Ecto neural progenitor cell (in vitro differentiated cells): ENCODE measurements at regions not wholly inside any gene's neighbourhood (a gene's known extent, or its start where the extent isn't known, plus 50 kb on each side); places are given as distances from the start of the nearest gene placed in this dataset.

Experiments used
- DNase-seq: peaks from one replicate; pipeline ENCODE4 v3.0.0-alpha.2; 2018; ENCODE audit warnings: low spot score

GRCh38 chr18:71754246-71754645, 789.9 kb downstream of the CBLN2 start:
- no peak for DNase-seq

DNA sequence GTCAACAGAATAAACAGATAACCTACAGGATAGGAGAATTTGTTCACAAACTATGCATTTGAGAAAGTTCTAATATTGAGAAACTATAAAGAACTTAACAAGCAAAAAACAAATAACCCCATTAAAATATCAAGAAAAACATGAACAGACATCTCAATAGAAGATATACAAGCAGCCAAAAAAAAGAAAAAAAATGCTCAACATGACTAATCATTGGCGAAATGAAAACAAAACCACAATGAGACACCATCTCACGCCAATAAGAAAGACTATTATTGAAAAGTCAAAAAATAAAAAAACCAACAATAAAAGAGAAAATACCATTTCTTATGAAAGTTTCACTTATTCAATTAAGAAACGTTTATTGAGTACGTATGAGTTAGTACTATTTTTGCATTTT, 800.5 kb downstream of the CBLN2 start:
- no peak for DNase-seq

DNA sequence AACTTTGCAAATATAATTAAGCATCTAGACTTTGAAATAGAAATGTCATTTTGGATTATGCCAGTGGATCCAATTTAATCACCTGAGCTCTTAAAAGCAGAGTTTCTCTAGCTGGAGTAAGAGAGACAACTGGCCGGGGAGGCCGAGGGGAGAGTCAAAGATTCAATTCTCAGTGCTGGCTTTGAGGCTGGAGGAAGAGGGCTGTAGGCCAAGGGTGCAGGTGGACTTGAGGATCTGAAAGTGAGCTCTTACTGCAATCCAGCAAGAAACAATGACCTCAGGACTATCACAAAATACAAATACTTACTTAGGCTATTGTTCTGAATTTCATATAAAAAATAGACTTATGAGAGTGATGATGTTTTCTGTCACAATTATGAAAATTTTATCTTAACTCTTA, 814.5 kb downstream of the CBLN2 start:
- DNase-seq = no peak

DNA sequence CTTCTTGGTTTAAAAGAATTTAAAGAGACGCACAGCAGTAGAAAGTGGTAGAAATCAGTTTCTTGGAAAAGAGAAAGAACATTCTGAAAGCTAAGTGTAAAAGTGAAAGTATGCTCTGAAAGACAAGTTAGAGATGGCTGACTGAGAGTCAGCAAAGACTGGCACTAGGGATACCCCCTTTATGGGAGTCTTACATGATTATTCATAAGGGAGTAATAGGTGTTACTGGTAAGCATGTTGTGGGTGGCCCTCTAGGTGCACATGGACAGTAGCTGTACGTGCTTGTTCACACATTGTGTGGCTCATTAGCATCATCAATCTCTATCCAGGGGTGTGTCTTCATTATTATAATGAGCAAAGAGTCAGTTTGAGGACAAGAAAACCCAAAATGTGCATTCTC, 816.2 kb downstream of the CBLN2 start:
- DNase-seq = no peak

DNA sequence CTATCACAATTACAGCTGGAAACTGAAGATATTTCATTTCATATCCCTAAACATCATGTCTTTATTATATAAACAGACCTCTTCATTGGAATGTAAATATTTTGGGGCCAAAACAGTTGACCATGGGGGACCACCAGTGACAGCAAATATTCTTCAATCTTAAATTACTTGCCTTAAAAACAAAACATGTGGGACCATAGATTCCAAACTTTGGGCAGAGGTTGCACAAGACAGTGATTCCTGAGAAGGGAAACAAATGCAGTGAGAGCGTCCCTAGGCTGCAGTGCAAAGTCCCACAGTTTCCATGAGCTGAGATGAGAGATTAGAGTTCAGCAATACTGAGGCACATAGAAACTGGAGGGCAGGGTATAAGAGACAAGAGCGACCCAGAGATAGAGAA, 818.9 kb downstream of the CBLN2 start:
- no peak for DNase-seq

GRCh38 chr18:71707985-71708500, 836.1 kb downstream of the CBLN2 start:
- DNase-seq = no peak

DNA sequence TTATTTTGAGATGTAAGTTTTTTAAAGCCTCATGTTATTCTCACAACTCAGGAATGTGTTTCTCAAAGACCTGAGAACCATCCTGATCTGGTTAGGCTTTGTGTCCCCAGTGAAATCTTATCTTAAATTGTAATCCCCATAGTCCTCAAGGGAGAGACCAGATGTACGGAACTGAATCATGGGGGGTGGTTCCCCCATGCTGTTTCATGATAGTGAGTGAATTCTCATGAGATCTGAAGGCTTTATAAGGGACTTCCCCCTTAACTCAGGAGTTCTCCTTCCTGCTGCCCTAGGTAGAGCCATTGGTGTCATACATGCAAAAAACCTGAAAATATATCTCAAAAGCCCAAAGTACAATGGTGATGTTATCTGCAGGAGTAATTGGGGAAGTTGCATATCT, 836.7 kb downstream of the CBLN2 start:
- DNase-seq = no peak

DNA sequence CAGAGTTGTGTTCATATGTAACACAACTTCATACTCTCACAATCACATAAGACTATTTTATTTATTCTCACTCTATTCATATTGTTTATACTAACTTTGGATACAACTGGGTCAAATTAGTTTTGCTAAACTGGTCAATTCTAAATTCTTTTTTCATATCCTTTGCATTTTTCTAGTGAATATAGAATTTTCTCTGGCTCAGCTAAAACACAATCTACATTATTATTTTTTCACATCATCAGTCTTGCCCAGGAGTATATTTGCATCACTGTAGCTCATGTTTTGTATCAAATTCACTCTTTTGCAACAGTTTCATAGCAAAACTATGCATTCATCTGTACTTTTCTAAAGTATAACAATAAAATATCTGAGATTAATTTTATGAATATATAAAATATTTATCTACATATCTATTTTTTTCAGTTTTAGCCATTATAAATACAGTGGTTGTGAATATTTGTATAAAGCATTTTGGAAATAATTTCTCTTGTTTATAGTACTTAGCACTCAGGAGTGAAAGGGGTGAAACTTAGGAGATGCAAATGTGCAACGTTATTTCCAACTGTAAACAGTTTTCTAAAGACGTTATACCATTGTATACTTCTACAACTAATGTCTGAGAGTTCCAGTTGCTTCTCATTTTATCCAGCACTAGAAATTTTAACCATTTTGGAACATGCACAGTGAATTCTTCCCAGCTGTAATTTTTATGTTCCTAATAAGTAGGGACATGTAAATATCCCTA, 854.6 kb downstream of the CBLN2 start:
- no peak for DNase-seq

DNA sequence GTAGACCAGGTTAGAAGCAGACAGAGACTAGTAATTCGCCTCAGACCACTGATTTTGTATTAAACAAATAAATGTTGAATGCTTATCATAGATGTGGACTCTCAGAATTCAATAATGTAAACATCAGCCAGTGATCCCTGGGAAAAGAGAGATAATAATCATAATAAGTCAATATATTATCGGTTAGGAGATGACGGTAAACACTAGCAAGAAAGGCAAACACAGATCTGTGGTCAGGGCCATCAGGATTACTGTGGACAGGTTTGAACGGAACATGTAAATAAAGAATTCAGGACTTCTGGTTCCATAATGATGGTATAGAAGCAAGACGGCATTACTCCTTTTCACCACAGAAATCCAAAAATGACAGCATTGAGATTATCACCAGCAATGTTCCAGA, 861.6 kb downstream of the CBLN2 start:
- no peak for DNase-seq

- DNase-seq = no peak
Measured at GRCh38 chr18:71678144-71678543, 866.0 kb downstream of the CBLN2 start.

- DNase-seq = no peak
Measured at GRCh38 chr18:71673954-71674353, 870.2 kb downstream of the CBLN2 start.

DNA sequence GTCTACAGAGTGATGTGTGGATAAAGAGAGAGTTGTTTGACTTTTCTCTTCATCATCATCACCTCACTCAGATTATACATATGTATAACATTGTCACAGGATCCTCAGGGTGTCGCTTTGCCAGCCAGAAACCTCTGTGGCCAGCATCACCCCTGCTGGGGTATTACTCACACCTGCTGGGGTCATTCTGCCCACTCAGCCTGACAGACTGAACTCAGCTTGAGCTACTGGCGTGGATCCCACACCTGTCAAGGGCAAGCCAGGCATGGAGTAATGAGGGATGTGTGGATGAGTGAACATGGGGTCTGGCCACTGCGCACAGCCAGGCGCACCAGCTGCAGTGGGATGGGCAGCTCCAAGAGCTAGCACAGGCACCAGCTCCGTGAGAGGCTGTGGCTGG, 870.6 kb downstream of the CBLN2 start:
- no peak for DNase-seq

- DNase-seq = no peak
Measured at GRCh38 chr18:71666481-71666880, 877.7 kb downstream of the CBLN2 start.

- no peak for DNase-seq
Measured at GRCh38 chr18:71665131-71665530, 879.0 kb downstream of the CBLN2 start.

GRCh38 chr18:71643822-71644221, 900.3 kb downstream of the CBLN2 start:
- no peak for DNase-seq

- no peak for DNase-seq
Measured at GRCh38 chr18:71630696-71631095, 913.4 kb downstream of the CBLN2 start.

- DNase-seq = no peak
Measured at GRCh38 chr18:71625556-71626090, 918.5 kb downstream of the CBLN2 start.

GRCh38 chr18:71598374-71598773, 945.8 kb downstream of the CBLN2 start:
- DNase-seq = no peak

GRCh38 chr18:71597219-71597618, 946.9 kb downstream of the CBLN2 start:
- DNase-seq = no peak

GRCh38 chr18:71583252-71583651, 960.9 kb downstream of the CBLN2 start:
- no peak for DNase-seq

- DNase-seq = no peak
Measured at GRCh38 chr18:71554686-71555085, 989.5 kb downstream of the CBLN2 start.

DNA sequence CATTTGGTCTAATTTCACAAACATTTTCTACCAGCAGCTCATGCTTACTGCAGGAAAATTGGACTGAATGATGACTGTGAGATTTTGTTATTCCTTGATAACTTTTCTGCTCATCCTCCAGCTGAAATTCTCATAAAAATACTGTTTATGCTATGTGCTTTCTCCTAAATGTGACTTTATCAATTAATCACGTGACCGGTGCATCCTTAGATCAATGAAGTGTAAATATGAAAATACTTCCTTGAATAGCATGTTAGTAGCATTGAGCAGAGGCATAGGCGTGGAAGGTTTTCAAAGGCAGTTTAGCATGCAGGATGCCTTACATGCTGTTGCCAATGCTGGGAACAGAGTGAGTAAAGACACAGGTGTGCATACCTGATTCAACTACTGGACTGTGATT, 1002.5 kb downstream of the CBLN2 start:
- DNase-seq = no peak

DNA sequence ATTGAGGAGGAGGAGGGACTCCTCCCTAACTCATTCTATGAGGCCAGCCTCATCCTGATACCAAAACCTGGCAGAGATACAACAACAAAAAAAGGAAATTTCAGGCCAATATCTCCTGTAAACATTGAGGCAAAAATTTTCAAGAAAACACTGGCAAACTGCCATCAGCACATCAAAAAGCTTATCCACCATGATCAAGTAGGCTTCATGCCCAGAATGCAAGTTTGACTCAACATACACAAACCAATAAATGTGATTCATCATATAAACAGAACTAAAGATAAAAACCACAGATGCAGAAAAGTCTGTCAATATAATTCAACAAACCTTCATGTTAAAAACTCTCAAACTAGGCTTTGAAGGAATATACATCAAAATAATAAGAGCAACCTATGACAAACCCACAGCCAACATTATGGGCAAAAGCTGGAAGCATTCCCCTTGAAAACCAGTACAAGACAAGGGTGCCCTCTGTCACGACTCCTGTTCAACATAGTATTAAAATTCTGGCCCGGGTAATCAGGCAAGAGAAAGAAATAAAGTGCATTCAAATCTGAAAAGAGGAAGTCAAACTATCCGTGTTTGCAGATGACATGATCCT, 1014.3 kb downstream of the CBLN2 start:
- DNase-seq = no peak
